DOHH2 (cell line): ENCODE measurements at regions not wholly inside any gene's neighbourhood (a gene's known extent, or its start where the extent isn't known, plus 50 kb on each side); places are given as distances from the start of the nearest gene placed in this dataset.

ENCODE experiments used
- EZH2phosphoT487 ChIP-seq: fragments of 200-600 bp; sonication (generic); IDR thresholded peaks from 2 replicates; pipeline ENCODE4 v1.6.1; 2017; ENCODE audit warnings: borderline replicate concordance, mild to moderate bottlenecking, antibody characterized with exemption, low read length, moderate library complexity, mixed read lengths
- TF ChIP-seq, protein P1 (sequence below): fragments of 200-600 bp; sonication (generic); IDR thresholded peaks from one replicate; pipeline ENCODE4 v1.5.1; 2014; ENCODE audit warnings: antibody characterized with exemption, mild to moderate bottlenecking, low read depth, low read length; ENCODE audit not compliant: poor library complexity, severe bottlenecking

DNA sequence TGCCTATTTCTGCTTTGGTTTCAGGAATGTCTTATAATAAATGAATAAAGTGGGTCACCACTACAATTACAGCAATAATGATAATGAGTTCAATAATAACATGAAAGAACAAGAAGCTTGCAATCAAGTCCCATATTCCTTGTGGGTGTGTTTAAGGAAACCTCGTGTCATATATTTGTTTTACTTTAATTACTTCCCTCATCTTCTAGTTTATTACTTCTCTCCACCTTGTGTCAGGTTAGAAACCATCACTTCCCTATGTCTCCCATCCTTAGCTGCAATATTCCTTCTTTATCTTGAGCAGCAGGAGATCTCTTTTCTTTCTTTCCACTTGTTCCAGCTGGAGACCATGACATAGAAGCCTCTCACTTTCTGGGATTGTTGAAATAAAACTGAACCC lies 384.0 kb upstream of the TMEM132C start:
- TF ChIP-seq, protein P1, sequence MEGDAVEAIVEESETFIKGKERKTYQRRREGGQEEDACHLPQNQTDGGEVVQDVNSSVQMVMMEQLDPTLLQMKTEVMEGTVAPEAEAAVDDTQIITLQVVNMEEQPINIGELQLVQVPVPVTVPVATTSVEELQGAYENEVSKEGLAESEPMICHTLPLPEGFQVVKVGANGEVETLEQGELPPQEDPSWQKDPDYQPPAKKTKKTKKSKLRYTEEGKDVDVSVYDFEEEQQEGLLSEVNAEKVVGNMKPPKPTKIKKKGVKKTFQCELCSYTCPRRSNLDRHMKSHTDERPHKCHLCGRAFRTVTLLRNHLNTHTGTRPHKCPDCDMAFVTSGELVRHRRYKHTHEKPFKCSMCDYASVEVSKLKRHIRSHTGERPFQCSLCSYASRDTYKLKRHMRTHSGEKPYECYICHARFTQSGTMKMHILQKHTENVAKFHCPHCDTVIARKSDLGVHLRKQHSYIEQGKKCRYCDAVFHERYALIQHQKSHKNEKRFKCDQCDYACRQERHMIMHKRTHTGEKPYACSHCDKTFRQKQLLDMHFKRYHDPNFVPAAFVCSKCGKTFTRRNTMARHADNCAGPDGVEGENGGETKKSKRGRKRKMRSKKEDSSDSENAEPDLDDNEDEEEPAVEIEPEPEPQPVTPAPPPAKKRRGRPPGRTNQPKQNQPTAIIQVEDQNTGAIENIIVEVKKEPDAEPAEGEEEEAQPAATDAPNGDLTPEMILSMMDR: no peak
- no peak for TF ChIP-seq EZH2phosphoT487
